HG02852 (cell line): ENCODE measurements at regions not wholly inside any gene's neighbourhood (a gene's known extent, or its start where the extent isn't known, plus 50 kb on each side); places are given as distances from the start of the nearest gene placed in this dataset.
"Not testable (repeated sequence)": the region's sequence is repeated elsewhere in the genome, so short reads cannot be mapped to it uniquely, and the experiment has no call there.

ENCODE experiments used
- ATAC-seq: cut with Tn5 transposase; IDR thresholded peaks from one replicate; pipeline ENCODE4 v1.9.1; 2021; ENCODE audit warnings: mild to moderate bottlenecking, moderate library complexity; ENCODE audit not compliant: unreplicated experiment

DNA sequence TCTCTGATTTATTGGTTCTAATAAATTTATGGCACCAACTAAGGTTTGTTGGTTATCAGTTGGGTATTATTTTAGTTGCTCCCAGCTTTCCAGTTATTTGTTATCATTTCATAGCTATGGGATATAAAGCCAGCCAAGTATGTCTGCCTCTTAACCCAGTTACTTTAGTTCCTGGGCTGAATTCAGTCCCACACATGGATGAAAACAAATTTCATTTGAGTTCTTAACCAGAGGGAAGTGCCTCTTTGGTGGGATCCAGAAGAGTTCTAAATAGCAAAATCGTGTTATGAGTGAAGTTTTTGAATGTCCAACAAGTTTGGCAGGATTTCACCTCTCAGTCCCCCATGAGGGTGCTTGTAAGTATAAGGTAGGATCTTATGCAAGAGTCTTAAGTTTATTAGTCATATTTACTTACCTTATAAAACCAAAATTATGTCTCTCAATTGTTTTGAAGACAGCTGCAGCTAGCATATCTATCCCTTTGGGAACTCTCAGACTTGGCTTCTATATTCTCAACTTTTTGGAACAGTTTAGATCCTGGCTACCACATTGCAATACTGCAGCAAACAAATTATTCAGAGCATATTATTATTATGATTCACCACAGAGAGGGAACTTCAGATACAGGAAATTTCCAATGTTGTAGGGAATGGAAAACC lies 683.6 kb downstream of the BCKDHB start:
- ATAC-seq, result no peak

DNA sequence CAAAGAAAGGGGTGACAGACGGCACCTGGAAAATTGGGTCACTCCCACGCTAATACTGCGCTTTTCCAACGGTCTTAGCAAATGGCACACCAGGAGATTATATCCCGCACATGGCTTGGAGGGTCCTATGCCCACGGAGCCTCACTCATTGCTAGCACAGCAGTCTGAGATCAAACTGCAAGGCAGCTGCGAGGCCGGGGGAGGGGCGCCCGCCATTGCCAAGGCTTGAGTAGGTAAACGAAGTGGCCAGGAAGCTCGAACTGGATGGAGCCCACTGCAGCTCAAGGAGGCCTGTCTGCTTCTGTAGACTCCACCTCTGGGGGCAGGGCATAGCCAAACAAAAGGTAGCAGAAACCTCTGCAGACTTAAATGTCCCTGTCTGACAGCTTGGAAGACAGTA lies 676.8 kb downstream of the BCKDHB start:
- not testable (repeated sequence) for ATAC-seq

DNA sequence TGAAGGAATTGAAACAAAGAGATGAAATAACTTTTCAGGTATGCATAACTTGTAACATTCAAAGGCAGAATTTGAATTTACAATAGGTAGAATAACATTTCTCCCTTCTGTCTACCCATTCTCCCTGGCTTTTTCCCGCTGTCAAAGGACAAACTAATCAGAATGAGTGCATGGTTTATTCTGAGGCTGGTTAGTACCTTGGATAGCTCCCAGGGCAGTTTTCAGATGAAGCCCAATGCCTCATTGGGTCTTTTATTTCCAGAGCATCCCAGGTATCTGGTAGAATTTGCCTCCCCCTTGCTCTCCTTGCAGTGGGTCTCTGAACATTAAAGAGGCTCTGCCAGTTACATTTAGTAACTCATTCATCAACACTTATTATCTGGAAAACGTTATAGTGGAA lies 665.5 kb downstream of the BCKDHB start:
- ATAC-seq, result no peak

GRCh38 chr6:80769106-80769505 lies 662.6 kb downstream of the BCKDHB start:
- ATAC-seq, result no peak

DNA sequence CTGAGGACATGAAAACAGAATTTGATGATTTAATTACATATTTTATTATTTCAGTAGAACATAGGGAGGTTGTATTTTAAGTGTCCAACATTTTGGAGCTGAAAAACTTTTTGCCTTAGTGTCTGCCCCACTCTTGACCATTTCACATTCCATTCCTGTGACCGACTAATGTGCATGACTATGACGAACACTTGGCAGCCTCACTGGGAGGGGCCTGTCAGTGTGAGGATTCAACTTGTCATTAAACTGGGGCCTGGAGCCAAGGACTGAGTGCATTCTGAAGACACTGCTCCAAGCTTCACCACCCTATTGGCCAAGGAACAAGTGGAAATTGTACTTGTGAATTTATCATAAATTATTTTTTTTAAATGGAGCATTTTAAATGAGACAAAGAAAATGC lies 661.3 kb downstream of the BCKDHB start:
- ATAC-seq, result no peak

GRCh38 chr6:80744213-80744612 lies 637.7 kb downstream of the BCKDHB start:
- ATAC-seq, result no peak

DNA sequence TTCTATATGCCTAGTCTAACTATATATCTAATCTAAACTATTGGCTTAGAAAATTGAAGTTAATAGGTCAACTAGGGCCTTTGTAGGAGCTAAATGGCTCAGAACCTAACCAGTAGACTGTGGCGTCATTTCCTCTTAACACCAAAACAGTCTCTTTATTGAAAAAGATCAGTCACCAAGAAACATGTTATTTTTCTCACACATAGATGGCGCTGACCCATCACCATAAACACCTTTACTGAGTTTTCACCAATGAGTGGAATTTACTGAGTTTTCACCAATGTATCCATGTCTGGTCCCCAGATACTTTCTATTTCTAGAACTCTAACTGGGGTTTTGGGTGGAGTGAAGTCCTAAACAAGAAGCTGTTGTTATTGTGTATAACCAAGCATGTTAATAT lies 636.0 kb downstream of the BCKDHB start:
- ATAC-seq, result no peak

DNA sequence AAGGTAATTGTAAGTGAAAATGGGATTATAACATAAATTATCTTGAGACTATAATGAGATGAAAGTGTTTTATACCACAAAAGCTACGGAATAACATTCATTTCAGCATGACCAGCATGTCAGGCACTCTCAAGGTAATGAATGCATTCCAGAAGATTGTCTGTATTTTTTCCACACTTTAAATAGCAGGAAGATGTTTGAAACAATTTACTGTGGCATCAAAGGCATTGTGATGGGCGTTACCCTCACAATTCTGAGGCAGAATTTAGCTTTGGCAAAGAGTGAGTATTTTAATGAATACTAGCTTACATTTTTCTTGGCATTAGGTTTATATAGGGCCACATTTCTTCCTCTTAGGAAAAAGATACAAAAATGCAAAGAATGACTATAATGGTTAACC lies 627.2 kb downstream of the BCKDHB start:
- no peak for ATAC-seq

- ATAC-seq, result no peak
Measured at GRCh38 chr6:80728830-80729229, 622.4 kb downstream of the BCKDHB start.

DNA sequence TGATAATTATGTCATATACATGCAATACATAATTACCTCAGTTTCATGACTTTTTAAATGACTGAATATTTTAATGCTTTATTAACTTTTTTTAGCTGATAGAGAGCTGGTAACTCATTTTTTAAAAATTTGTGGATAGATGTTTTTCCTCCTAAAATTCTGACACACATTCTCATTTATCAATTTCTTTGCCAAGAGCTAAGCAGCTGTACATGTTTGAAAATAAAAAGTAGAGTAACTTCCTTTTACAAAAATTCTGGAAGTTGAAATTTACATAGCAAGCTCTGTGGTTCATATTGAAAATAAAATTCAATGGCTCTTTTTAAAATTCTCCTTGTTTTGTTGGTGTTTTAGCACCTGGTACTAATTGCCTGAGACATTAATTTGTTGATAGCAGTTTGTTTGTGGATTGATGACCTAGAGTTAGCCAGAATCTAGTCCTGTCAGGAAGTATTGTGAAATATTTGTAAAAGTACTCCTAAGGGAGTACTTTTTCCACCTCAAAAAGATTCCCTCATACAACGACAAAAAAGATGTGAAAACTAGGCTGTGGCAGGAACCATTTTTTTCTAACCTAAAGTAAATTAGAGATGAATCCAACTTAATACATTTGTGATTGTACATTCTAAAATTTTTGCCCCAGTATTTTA lies 621.8 kb downstream of the BCKDHB start:
- no peak for ATAC-seq

DNA sequence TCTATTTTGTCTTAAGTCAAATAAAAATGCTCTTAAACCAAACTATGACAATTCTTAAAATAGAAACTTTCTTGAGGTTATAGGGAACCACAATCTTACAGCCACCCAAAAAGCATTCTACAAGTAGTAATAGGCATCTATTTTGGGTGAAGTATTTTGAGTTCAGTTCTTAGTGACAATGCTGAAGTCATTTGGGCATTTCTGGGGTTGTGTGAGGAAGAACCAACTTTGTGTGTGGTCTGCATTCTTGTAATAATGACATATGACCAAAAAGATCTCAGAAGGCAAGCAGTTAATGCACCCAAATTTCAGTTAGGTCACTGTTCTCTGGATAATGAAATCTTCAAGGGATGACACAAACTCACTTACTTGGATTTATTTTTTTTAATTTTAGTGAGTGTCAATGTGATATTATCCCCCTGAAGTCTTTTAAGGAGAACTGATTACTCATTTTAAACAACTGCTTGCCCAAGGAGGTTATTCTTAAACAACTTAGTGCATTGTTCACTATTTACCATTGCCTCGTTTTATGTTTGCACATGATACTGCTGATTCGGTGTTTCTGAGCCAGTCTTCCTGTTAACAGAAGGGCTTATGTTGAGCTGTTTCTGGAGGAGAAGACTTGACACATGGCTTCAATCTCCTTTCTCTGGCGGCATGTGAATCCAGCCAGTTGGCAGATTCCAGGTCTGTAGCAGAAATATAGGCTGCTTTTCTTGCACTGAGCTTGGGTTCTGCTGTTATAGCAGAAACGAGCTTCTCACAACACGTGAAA lies 618.9 kb downstream of the BCKDHB start:
- no peak for ATAC-seq

DNA sequence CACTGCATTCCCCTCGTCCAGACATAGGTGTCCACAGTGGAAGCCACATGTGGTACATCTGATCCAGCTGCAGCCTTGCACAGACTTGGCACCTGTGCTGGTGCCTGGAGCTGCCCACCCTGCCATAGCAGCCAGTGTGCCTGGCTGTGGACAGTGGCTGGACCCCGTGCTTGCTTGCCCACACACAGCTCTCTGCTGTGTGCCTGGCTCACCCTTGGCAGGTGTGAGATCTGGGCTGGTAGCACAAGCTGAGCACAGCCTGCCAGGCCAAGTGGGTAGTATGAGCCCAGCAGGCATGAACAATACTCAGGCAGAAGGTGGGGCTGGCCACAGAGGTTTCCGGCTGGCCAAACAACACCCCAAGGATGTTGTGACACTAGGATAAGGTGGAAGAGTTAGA lies 614.4 kb downstream of the BCKDHB start:
- no peak for ATAC-seq

- no peak for ATAC-seq
Measured at GRCh38 chr6:80714513-80714912, 608.0 kb downstream of the BCKDHB start.

DNA sequence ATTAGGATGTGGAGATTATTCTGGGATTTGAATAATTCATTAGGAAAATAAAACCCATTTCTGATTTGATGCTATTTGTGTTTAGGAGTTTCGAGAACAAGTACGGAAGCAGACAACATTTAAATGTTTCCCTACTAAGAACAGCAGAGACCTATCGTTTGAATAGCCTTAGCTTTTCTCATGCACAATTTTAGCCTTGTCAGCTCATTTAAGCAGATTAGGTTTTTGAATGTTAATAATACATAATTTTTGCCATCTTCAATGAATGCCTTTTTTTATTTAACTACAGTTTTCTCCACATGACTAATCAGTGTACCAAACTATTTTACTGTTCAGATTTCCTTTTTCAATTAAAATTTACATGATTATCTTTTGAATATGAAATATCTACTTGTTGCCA lies 592.0 kb downstream of the BCKDHB start:
- no peak for ATAC-seq

- no peak for ATAC-seq
Measured at GRCh38 chr6:80696268-80696667, 589.8 kb downstream of the BCKDHB start.

GRCh38 chr6:80690551-80691131 lies 584.2 kb downstream of the BCKDHB start:
- ATAC-seq, result no peak

- ATAC-seq, result no peak
Measured at GRCh38 chr6:80689716-80690395, 583.4 kb downstream of the BCKDHB start.

- no peak for ATAC-seq
Measured at GRCh38 chr6:80679992-80680391, 573.5 kb downstream of the BCKDHB start.

DNA sequence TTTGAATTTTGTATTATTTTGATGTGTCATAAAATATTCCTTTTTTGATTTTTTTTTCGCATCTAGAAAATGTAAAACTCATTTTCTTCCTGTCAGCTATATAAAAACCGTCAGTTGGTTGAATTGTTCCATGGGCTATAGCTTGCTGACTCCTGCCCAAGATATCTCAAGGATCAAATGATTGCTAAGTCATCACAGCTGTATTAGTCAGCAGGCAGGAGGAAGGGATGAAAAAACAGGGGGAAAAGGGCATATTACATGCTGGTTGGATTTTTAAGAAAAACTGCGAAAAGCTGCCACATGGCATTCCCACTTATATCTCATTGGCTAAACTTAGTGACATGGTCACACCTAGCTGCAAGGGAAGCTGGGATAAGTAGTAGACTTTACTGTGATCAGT lies 569.9 kb downstream of the BCKDHB start:
- no peak for ATAC-seq

GRCh38 chr6:80674669-80675068 lies 568.2 kb downstream of the BCKDHB start:
- ATAC-seq, result no peak

DNA sequence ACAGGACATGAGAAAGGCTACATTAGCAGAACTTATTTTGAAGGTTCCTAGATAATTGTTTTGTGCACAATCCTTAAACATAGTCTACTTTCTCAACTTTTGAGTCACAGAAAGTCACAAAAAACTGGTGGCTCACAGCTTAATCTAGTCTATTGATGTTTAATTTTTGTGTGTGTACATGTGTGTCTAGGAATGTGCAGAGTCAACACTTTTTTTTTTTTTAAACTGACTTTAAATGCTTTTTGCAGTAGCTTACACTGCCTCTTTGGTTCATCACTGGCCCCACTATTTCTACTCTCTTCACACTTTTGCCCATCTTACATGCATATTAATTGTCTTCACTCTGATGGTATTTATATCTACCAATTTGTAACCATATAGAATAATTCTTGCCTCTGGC lies 566.9 kb downstream of the BCKDHB start:
- no peak for ATAC-seq
